Hepatic stellate cell (primary cell): ENCODE measurements at regions not wholly inside any gene's neighbourhood (a gene's known extent, or its start where the extent isn't known, plus 50 kb on each side); places are given as distances from the start of the nearest gene placed in this dataset.

ENCODE experiments used
- DNase-seq: peaks from one replicate; pipeline ENCODE4 v3.0.0; 2011; ENCODE audit warnings: low spot score

- no peak for DNase-seq
These were observed 120.2 kb upstream of the MLN start for GRCh38 chr6:33923857-33924514.

- DNase-seq: no peak
These were observed 117.9 kb upstream of the MLN start for GRCh38 chr6:33921745-33922144.

DNA sequence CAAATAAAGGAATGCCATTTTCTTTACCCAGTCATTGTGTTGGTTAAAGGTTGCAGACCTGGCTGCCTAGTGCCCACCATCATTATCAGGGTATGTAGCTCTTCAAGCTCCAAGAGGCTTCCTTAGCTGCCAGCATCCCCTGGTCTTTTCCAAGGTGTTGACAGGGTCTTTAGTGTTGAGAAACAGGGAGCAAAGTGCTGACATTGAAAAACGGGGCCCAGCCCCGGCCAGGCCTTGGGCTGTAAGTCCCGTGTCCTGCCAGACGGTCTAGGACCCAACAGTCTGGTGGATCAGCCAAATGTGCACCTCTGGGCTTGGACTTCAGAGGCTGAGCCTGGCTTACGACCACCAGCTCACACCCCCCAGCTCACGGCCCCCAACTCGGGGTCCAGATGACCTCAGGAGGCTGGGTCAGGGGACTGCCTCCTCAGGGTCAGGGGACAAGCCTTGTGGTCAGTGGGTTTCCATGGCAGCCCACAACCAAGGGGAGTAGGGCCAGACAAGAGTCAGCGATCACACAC is 114.4 kb upstream of the MLN start:
- no peak for DNase-seq

GRCh38 chr6:33915134-33915533 is 111.3 kb upstream of the MLN start:
- no peak for DNase-seq

DNA sequence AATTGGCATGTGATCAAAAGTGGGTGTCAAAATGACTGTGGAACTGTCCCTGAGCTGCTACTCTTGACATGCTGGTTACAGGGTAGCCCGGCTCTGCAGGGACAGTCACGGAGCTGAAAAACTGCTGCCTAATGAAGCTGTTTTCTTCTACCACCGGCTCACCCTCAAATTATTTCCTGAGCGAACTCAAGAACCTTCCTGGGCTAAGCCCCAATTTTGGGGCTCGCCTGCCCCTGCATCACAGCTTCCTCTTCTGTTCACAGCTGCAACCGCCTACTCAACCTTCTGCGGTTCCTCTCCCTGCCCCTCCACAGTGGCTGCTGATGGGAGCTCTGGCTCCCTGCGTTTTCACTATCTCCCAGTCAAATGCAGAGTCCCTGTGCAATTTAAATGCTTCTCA is 110.8 kb upstream of the MLN start:
- DNase-seq: no peak

DNA sequence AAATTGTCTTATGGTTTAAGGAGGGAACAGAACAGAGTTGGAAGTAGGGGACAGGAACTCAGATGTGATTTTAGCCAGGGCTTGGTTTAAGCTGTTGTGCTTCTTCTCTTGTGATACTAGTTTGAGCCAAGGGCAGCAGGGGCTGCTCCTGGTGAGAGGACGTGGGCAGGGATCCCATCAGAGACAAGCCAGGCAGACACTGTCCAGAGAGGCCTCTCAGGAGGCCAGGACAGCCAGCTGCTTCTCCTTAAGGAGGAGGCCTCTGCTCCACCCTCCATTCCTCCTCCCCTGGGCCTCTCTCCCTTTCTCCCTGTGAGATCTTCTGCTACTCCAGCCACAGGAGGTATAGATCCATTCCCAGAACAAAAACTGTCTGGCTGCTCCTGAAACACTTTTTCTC is 108.4 kb upstream of the MLN start:
- no peak for DNase-seq

- no peak for DNase-seq
These were observed 107.7 kb upstream of the MLN start for GRCh38 chr6:33911488-33911887.

DNA sequence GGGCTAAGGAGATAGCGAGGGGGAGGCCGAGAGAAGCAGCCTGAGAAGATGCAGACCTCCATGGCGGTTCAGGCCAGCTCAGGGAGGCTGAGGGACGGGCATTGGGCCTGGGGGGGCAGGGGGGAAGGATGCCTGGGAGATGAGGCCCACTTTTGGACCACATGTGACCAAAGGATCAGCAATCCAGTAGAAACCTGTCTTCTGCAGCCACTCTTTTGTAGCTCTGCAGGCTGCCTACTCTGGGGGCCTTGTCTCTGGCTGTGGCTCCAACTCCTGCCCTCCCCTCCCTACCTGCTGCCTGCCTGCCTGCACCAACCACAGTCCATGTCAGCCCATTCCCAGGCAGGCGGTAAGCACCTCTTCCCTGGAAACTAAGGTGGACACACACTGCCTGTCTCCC is 106.8 kb upstream of the MLN start:
- DNase-seq: no peak

DNA sequence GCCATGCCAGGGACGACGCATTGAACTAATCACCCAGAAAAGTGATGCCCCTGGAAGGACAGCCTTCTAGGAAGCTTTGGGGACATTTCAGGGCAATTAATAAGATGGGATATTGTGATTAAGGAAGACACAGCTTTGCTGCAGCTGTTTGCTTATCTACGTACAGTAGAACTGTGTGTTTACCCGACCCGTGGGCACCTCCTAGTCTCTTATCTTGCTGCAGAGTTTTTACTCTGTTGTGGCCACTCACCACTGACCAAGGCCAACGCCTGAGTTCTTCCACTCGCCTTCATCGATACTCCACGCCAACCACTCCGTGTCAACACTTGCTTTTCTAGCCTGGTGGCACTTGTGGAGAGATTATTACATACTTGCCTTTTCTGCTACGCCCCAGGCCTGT is 105.9 kb upstream of the MLN start:
- no peak for DNase-seq

- no peak for DNase-seq
These were observed 104.2 kb upstream of the MLN start for GRCh38 chr6:33908025-33908424.

GRCh38 chr6:33907227-33907626 is 103.4 kb upstream of the MLN start:
- no peak for DNase-seq

GRCh38 chr6:33906439-33906838 is 102.6 kb upstream of the MLN start:
- DNase-seq: no peak

- DNase-seq: no peak
These were observed 101.3 kb upstream of the MLN start for GRCh38 chr6:33905071-33905609.

DNA sequence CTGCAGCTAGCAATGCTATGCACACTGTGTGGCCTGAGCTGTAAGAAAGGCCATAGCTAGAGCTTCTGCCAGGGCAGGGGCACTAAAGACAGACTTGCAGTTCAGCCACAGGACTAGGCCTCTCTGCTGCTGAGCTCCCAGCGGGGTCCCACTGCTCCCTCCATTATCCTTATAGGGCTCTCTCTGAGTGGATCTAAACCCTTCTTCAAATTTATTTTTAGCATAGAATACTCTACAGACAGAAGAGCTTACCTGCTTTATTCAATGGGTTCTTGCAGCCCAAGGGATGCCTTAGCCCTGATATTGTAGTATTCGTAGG is 100.9 kb upstream of the MLN start:
- DNase-seq: no peak

- no peak for DNase-seq
These were observed 100.4 kb upstream of the MLN start for GRCh38 chr6:33904050-33904746.

DNA sequence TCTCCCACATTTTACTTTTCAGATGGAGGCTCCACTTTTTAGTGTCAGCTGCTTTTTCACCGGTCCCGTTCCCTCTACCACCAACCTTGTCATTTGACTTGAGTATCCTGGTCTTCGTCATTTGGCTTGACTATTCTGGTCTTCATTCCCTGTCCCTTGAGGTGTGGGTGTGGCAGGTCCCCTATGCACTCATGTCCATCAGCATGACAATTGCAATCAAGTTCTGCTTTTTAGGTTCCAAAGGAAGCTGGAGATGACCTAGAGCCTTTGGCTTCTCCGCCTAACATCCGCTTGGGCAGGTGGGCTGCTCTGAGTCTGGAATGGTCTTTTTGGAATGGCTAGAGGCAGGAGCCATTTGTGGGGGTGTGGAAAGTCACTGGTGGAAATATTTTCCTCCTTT is 99.8 kb upstream of the MLN start:
- DNase-seq: no peak

DNA sequence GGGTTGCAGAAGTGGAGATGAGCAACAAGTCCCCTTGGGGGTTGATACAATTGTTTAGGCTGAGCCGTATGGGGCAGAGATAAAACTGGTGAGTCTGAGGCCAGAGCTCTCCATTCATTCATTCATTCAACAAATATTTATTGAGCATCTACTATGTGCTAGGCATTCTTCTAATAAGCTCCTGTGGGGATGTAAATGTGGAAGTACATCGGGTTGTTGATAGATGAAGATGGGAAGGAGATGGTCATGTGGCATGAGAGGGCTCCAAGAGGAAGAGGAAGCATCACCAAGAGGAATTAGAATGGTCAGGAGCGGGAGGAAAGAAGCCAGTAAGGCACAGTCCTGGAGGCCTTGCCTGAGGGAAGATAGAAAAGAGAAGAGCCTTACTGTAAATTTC is 98.7 kb upstream of the MLN start:
- no peak for DNase-seq

DNA sequence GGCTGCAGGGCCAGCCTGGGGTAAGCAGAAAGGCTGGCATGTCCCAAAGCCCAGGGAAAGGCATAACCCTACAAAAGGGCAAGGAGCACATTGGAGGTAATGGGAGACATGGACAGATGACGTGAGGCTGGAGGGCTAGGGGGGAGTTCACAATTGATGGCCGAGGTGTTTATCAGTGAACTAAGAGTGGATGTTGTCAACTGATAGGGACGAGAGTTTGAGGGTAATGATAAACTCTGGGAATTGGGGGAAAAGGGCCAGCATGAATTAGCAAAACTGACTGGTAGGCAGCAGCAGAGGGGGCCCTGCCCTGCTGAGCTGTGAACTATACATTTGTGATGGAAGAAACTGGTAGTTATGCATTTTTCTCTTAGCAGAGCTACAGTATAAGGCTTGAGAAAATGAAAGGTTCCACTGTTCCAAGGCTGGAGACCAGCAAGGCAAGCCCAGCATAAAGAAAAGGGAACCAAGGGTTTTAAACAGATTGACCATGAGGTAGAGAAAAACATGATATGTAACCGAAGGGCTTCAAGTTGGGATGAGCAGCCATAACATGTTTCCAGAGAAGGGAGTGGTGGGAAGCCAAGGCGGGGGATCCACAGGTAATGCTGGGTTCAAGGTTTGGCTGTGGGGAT is 98.1 kb upstream of the MLN start:
- DNase-seq: no peak

DNA sequence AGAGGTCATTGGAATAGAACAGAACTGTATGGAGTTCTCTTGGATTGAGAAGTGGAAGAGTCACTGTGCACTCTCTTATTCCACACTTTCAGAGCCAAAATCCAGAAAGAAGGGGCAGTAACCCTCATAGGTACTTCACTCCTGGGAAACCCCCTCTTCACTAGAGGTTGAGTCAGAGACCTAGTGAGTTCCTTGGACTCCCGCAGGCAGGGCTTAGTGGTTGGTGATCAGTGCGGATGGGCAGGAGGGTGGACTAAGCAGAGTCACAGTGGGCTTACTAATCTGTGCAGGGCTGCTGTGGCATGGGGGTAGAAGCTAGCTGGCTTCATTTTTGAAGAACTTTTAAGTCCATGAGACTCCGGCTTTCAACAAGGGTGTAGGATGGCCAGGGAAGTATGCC is 95.0 kb upstream of the MLN start:
- DNase-seq: no peak

DNA sequence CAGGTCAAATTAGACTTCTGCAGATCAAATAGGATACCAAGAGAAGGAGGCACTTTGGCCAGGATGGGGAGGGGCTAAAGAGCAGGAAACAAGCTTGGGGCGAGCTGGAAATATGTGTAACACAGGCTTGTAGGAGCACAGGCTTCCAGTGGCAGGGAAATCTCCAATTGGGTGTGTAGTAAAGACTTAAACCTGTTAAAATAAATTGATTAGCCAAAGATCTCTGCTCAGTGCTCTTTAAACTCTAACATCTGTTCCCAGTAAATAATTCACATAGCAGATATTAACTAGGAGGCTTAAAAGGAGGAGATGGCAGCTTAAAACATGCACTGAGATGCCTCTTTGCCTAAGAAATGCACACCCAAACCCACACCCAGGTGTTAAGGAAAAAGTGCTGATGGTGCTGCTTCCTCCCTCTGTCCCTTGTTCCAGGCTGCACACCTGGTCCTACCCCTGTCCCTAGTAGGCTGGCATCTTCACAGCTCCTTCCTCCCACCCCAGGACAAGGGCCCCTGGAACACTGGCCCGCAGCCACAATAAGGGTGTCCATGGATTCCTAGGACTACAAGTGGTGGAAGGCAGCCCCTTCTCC is 93.5 kb upstream of the MLN start:
- DNase-seq: no peak

GRCh38 chr6:33896391-33897188 is 92.8 kb upstream of the MLN start:
- no peak for DNase-seq

DNA sequence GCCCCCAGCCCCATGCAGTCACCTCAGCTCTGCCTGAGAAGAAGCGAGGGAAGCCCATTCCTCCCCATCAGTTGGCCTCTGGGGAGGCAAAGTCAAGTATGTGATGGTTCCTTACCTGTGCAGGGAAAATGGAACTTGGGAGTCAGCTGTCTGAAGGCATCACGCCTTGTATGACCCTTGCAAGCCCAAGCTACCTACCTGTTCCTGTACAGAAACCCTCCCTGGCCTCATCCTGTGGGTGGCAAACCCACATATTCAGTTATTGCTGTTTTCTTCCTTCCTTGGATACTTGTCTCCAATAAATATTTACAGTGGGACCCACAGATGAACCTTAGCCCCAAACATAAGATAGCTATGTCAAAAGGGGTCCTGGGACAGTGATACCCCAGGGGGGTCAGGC is 92.2 kb upstream of the MLN start:
- no peak for DNase-seq
